Pancreas (tissue), 10 donors: ENCODE measurements at regions not wholly inside any gene's neighbourhood (a gene's known extent, or its start where the extent isn't known, plus 50 kb on each side); places are given as distances from the start of the nearest gene placed in this dataset.

ENCODE experiments used
- ATAC-seq, 4 donors: fragments of 200-7000 bp; cut with Tn5 transposase; one replicate each; pipeline versions ENCODE4 v1.8.0 to v1.9.1; 2020; ENCODE audit warnings: mild to moderate bottlenecking in 4 of 4, moderate library complexity in 4 of 4
- DNase-seq, 6 donors: peaks; one replicate each; pipeline ENCODE4 v3.0.0-alpha.2; 2020
- FAIRE-seq: peaks from 2 replicates; lab custom pipeline; 2012; peaks lifted over from hg19 to GRCh38; lab: Jason Lieb, UNC
- H3K27ac ChIP-seq, 4 donors: fragments of 200-600 bp; sonication (generic); 1 replicate in 3 of 4; 2 replicates in 1 of 4; pipeline versions ENCODE4 v1.5.0 to v1.8.0; 2020
- H3K27me3 ChIP-seq, 4 donors: fragments of 200-600 bp; one replicate each; pipeline ENCODE4 v1.8.0; 2021
- H3K36me3 ChIP-seq, 3 donors: fragments of 200-600 bp; sonication (generic) in 1 of 3; one replicate each; pipeline versions ENCODE4 v1.5.0 to v1.8.0; 2020 to 2021
- H3K4me1 ChIP-seq, 3 donors: fragments of 200-600 bp; one replicate each; pipeline ENCODE4 v1.8.0; 2021
- H3K4me3 ChIP-seq, 4 donors: fragments of 200-600 bp; sonication (generic) in 2 of 4; one replicate each; pipeline versions ENCODE4 v1.5.0 to v1.8.0; 2020 to 2021
- H3K9me3 ChIP-seq, 4 donors: fragments of 200-600 bp; one replicate each; pipeline ENCODE4 v1.8.0; 2021
- WGBS, 2 donors: extraction: QIAGEN DNeasy Blood & Tissue Kit; methylation state at CpG; one replicate each; pipeline ENCODE4 v1.1.7; 2013; 5-methylcytosine and 5-hydroxymethylcytosine counted together
- intact Hi-C, 3 donors: fragments of 100-400 bp; cut with DNase I; formaldehyde crosslinking; loops; one replicate each; pipeline versions ENCODE4 v1.11.1 to v1.14.2; 2022
- TF ChIP-seq, protein P1 (sequence below), 4 donors: fragments of 200-600 bp; sonication (generic) in 3 of 4; IDR thresholded peaks; one replicate each; pipeline versions ENCODE4 v1.5.0 to v1.8.0; 2021; ENCODE audit warnings: antibody characterized with exemption in 4 of 4
- donor health status: healthy with polysubstance abuse.
- donor health status: DM: no; HTN: no; CAD: no; lungs with moderate emphysema.
- donor health status: DM: no; HTN: no; CAD: no.
- donor health status: control.
- donor health status: control.
- donor health status: Bipolar disorder and iron deficiency.
- donor health status: DM: yes; HTN: yes; CAD: no.
- donor health status: DM: no; HTN: no; CAD: no.
- donor health status: DM: no; HTN: no; CAD: no.
- donor health status: DM: yes; HTN: yes; CAD: no.

DNA sequence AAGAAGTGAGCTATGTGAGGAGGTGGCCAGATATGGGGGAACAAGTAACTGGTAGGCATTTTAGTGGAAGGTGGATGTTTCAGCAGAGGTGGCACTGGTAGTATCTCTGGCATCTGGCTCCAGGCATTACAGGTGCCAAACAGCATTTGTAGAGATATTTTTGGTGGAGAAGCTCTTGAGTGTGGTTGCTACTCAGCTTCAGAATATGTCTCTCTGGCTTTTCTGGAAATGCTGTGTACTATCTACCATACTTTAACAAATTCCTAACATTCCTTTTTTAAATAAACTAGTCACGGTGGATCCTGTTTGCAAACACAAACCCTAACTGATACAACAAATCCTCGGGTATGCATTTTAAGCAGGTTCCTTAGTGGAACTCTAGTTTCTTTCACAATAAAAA lies 128.0 kb downstream of the BARX2 start:
- DNase-seq, result no peak
- Histone ChIP-seq H3K27ac (no peak overlapping the region), H3K4me1 (no peaks in the 10 kb centered on the region), H3K4me3 (no peak overlapping the region), H3K9me3 (no peaks in the 10 kb centered on the region), H3K36me3 (no peaks in the 10 kb centered on the region), H3K27me3 (no peaks in the 10 kb centered on the region)
- WGBS, 2 donors, result 11 to 16% methylated on average over 2 of the region's 2 CpGs
- intact Hi-C loops, result no loop called here
- TF ChIP-seq, protein P1, sequence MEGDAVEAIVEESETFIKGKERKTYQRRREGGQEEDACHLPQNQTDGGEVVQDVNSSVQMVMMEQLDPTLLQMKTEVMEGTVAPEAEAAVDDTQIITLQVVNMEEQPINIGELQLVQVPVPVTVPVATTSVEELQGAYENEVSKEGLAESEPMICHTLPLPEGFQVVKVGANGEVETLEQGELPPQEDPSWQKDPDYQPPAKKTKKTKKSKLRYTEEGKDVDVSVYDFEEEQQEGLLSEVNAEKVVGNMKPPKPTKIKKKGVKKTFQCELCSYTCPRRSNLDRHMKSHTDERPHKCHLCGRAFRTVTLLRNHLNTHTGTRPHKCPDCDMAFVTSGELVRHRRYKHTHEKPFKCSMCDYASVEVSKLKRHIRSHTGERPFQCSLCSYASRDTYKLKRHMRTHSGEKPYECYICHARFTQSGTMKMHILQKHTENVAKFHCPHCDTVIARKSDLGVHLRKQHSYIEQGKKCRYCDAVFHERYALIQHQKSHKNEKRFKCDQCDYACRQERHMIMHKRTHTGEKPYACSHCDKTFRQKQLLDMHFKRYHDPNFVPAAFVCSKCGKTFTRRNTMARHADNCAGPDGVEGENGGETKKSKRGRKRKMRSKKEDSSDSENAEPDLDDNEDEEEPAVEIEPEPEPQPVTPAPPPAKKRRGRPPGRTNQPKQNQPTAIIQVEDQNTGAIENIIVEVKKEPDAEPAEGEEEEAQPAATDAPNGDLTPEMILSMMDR (IDR thresholded peaks at IDR 0.05), result no peak
- ATAC-seq, result no peak
- no peak for FAIRE-seq

DNA sequence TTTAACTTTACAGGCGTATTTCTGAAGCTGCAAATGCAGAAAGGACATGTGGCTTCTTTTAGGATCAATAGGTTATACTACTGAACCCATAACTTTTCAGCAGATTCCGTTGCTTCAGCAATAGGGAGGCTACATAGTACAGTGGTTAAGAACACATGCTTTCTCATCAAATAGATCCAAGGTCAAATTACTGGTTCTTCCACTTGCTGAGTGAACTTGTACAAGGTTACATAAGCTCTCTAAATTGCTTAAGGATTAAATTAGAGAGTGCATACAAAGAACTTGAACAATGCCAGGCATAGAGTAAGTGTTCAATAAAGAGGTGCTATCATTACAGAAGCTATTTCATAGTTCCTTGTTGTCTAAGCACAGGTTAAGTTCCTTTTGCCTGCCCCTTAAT lies 129.6 kb downstream of the BARX2 start:
- ATAC-seq (peak in 2 of 4 donors; percentile 32), DNase-seq (no peak), FAIRE-seq (no peak)
- Histone ChIP-seq H3K9me3 (no peaks in the 10 kb centered on the region), H3K4me1 (no peaks in the 10 kb centered on the region), H3K36me3 (no peaks in the 10 kb centered on the region), H3K4me3 (no peak overlapping the region), H3K27ac (no peak overlapping the region), H3K27me3 (no peaks in the 10 kb centered on the region)
- intact Hi-C loops, result no loop called here
- TF ChIP-seq, protein P1 (IDR thresholded peaks at IDR 0.05), result no peak
- WGBS, 2 donors, result 23 to 41% methylated on average over 2 of the region's 2 CpGs

DNA sequence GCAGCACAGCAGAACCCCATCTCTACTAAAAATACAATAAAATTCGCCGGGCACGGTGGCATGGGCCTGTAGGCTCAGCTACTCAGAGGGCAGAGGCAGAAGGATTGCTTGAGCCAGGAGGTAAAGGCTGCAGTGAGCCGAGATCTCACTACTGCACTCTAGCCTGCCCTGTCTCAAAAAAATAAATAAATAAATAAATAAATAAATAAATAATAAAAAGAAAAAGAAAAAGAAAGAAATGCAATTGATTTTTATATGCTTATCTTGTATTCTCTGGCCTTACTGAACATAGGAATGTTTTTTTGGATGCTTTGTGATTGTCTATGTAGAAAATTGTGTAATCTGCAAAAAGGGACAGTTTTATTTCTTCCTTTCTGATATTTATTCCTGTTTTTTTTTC lies 132.5 kb downstream of the BARX2 start:
- no peaks in the 10 kb centered on the region for H3K4me1 ChIP-seq
- no peaks in the 10 kb centered on the region for H3K36me3 ChIP-seq
- H3K4me3 ChIP-seq, result no peak overlapping the region
- no peak for ATAC-seq
- DNase-seq, result no peak
- 87 to 93% methylated on average over 4 of the region's 4 CpGs for WGBS, 2 donors
- intact Hi-C loops, result no loop called here
- no peak overlapping the region for H3K27ac ChIP-seq
- no peaks in the 10 kb centered on the region for H3K27me3 ChIP-seq
- FAIRE-seq, result no peak
- H3K9me3 ChIP-seq, result no peaks in the 10 kb centered on the region
- TF ChIP-seq, protein P1 (IDR thresholded peaks at IDR 0.05), result no peak

DNA sequence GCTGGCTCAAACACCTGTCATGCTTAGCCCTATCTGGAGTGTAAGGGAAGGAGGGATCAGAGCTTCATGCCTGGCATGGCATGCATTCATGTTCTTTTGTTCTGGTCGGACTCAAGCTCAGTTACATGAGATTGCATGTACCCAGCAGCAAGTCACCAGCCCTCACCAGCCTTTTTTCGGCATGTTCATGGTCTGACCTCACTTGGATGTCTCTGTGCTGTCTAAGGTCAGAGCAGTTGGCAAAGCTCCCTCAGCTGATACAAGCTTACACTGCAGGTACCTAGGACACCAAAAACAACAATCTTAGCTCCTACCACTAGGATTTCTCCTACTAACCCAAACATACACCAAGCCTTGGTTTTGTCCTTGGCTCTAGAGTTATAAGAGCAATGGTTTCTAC lies 152.6 kb downstream of the BARX2 start:
- Histone ChIP-seq H3K4me1 (no peaks in the 10 kb centered on the region), H3K27ac (no peak overlapping the region), H3K27me3 (no peaks in the 10 kb centered on the region), H3K4me3 (no peak overlapping the region), H3K9me3 (no peaks in the 10 kb centered on the region), H3K36me3 (no peaks in the 10 kb centered on the region)
- TF ChIP-seq, protein P1 (IDR thresholded peaks at IDR 0.05), result no peak
- 52 to 58% methylated on average over 2 of the region's 2 CpGs for WGBS, 2 donors
- intact Hi-C loops, result no loop called here
- FAIRE-seq (no peak), ATAC-seq (no peak), DNase-seq (no peak)

DNA sequence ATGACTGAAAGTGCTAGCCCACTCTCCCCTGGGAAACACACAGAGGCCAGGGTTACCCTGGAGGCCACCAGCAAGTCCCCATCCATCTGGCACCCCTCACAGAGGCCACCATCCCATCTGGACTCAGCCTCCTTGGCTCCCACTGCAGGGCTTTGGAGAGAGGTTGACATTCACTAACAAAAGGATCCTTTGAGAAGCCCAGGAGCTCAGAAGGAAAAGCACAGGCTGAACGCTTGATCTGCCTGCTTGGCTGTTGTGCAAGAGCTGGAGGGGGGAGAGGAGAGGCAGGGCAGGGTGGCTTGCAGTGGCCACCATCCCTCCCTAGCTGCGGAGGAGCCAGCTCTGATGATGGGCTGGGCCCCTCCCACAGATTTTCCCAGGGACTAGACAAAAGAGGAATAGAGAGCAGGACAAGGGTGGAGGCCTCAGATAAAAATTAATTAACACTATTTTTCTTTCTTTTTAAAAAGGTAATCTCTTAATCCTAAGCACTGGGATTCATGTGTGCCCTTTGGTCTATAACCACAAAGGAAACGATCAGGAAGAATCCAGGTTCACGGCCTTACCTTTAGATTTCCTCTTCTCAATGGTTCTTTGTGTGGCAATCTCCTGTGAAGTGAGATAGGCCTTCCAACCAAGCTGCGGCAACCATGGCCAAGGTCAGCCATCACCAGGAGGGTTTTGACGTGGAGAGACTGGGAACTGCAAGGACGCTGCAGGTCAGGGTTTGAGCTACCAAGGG lies 154.7 kb downstream of the BARX2 start:
- Histone ChIP-seq H3K27me3 (no peaks in the 10 kb centered on the region), H3K36me3 (no peaks in the 10 kb centered on the region), H3K27ac (no peak overlapping the region), H3K9me3 (no peaks in the 10 kb centered on the region), H3K4me3 (no peak overlapping the region), H3K4me1 (no peaks in the 10 kb centered on the region)
- no peak for DNase-seq
- TF ChIP-seq, protein P1 (IDR thresholded peaks at IDR 0.05), result no peak
- intact Hi-C loops, result no loop called here
- WGBS, 2 donors, result 39 to 47% methylated on average over 7 of the region's 7 CpGs
- no peak for FAIRE-seq
- peak in 3 of 4 donors; percentile 37 to 62 (median 61) for ATAC-seq
